Activated CD4-positive, alpha-beta memory T cell treated with anti-CD3 and anti-CD28 coated beads, Interleukin-2, amount 10 ng/mL, durations not matched to agents 7 days and 5 days (primary cell): ENCODE measurements at regions not wholly inside any gene's neighbourhood (a gene's known extent, or its start where the extent isn't known, plus 50 kb on each side); places are given as distances from the start of the nearest gene placed in this dataset.

Experiments
- CTCF ChIA-PET: fragments of 350-600 bp; sonication (Branson Sonifier 250); formaldehyde crosslinking; loops from one replicate; lab custom pipeline; 2021; ENCODE audit warnings: antibody characterized with exemption, inconsistent platforms; lab: Charles Lee
- POLR2A ChIA-PET: fragments of 350-600 bp; sonication (Branson Sonifier 250); formaldehyde crosslinking; loops from one replicate; lab custom pipeline; 2021; ENCODE audit warnings: antibody characterized with exemption; lab: Charles Lee
- DNase-seq: peaks from one replicate; pipeline ENCODE4 v3.0.0-alpha.2; 2020
- H3K27ac Mint-ChIP-seq: one replicate; pipeline ENCODE4 v1.8.0; 2021; ENCODE audit warnings: mild to moderate bottlenecking, mixed read lengths
- H3K27me3 Mint-ChIP-seq: one replicate; pipeline ENCODE4 v1.8.0; 2021; ENCODE audit warnings: mixed read lengths
- H3K36me3 Mint-ChIP-seq: one replicate; pipeline ENCODE4 v1.8.0; 2021; ENCODE audit warnings: low read depth, mixed read lengths
- H3K4me1 Mint-ChIP-seq: one replicate; pipeline ENCODE4 v1.8.0; 2021; ENCODE audit warnings: mixed read lengths
- H3K4me3 Mint-ChIP-seq: one replicate; pipeline ENCODE4 v1.8.0; 2021; ENCODE audit warnings: mild to moderate bottlenecking, mixed read lengths
- H3K9me3 Mint-ChIP-seq: one replicate; pipeline ENCODE4 v1.8.0; 2021; ENCODE audit warnings: mixed read lengths

DNA sequence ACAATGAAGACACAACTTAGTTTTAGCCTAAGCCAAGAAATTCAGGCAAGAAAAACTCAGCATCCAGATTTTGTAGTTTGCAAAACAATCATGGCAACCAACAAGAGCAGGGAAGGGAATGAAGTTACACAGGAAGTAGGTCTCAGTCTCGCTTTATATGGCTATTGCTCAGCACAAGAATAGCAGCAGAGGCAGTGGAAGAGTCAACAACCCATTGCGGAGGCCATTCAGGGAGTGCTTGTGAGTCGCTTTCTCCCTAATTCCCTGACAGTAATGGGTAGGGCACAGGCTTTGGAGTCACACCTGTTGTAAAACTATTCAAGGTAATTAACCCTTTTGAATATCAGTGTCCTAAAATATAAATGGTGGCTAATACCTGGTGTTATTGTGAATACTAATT, 238.5 kb downstream of the HDGFL1 start:
- ChIA-PET POLR2A (no interaction called here), CTCF (no interaction called here)
- Mint-ChIP-seq H3K27ac (no peak overlapping the region), H3K4me1 (no peaks in the 10 kb centered on the region), H3K4me3 (no peak overlapping the region), H3K36me3 (no peaks in the 10 kb centered on the region), H3K27me3 (no peaks in the 10 kb centered on the region), H3K9me3 (peaks cover 10% of the 10 kb centered on the region)
- no peak for DNase-seq

GRCh38 chr6:22808466-22808865, 239.1 kb downstream of the HDGFL1 start:
- Mint-ChIP-seq H3K4me3 (no peak overlapping the region), H3K27ac (no peak overlapping the region), H3K36me3 (no peaks in the 10 kb centered on the region), H3K27me3 (no peaks in the 10 kb centered on the region), H3K9me3 (peaks cover 7% of the 10 kb centered on the region), H3K4me1 (no peaks in the 10 kb centered on the region)
- DNase-seq = no peak
- ChIA-PET CTCF (no interaction called here), POLR2A (no interaction called here)

GRCh38 chr6:22809370-22809769, 240.0 kb downstream of the HDGFL1 start:
- ChIA-PET CTCF (no interaction called here), POLR2A (no interaction called here)
- H3K9me3 Mint-ChIP-seq = peaks cover 9% of the 10 kb centered on the region
- H3K27me3 Mint-ChIP-seq = no peaks in the 10 kb centered on the region
- no peaks in the 10 kb centered on the region for H3K36me3 Mint-ChIP-seq
- no peak overlapping the region for H3K27ac Mint-ChIP-seq
- no peak for DNase-seq
- no peak overlapping the region for H3K4me3 Mint-ChIP-seq
- H3K4me1 Mint-ChIP-seq = no peaks in the 10 kb centered on the region

GRCh38 chr6:22819209-22819608, 249.8 kb downstream of the HDGFL1 start:
- CTCF ChIA-PET = no interaction called here

GRCh38 chr6:22821664-22822320, 252.4 kb downstream of the HDGFL1 start:
- H3K9me3 Mint-ChIP-seq = peaks cover 9% of the 10 kb centered on the region
- CTCF ChIA-PET = no interaction called here
- no peak for DNase-seq
- H3K36me3 Mint-ChIP-seq = no peaks in the 10 kb centered on the region
- no peak overlapping the region for H3K4me3 Mint-ChIP-seq
- H3K27ac Mint-ChIP-seq = no peak overlapping the region
- H3K4me1 Mint-ChIP-seq = no peaks in the 10 kb centered on the region
- no peaks in the 10 kb centered on the region for H3K27me3 Mint-ChIP-seq
- POLR2A ChIA-PET = no interaction called here

More at GRCh38 chr6:22819209-22819608, 249.8 kb downstream of the HDGFL1 start:
- POLR2A ChIA-PET = no interaction called here
- H3K4me3 Mint-ChIP-seq = no peak overlapping the region
- H3K4me1 Mint-ChIP-seq = no peaks in the 10 kb centered on the region
- H3K9me3 Mint-ChIP-seq = peaks cover 13% of the 10 kb centered on the region
- DNase-seq = no peak
- no peaks in the 10 kb centered on the region for H3K36me3 Mint-ChIP-seq
- no peaks in the 10 kb centered on the region for H3K27me3 Mint-ChIP-seq
- no peak overlapping the region for H3K27ac Mint-ChIP-seq

GRCh38 chr6:22825210-22825609, 255.8 kb downstream of the HDGFL1 start:
- H3K36me3 Mint-ChIP-seq = no peaks in the 10 kb centered on the region
- DNase-seq = no peak
- H3K27me3 Mint-ChIP-seq = no peaks in the 10 kb centered on the region
- H3K27ac Mint-ChIP-seq = no peak overlapping the region
- CTCF ChIA-PET = no interaction called here
- H3K4me1 Mint-ChIP-seq = no peaks in the 10 kb centered on the region
- H3K9me3 Mint-ChIP-seq = peaks cover 2% of the 10 kb centered on the region
- H3K4me3 Mint-ChIP-seq = no peak overlapping the region
- POLR2A ChIA-PET = no interaction called here

- H3K27ac Mint-ChIP-seq = no peak overlapping the region
- no peaks in the 10 kb centered on the region for H3K9me3 Mint-ChIP-seq
- no peaks in the 10 kb centered on the region for H3K36me3 Mint-ChIP-seq
- ChIA-PET CTCF (no interaction called here), POLR2A (no interaction called here)
- no peak overlapping the region for H3K4me3 Mint-ChIP-seq
- H3K27me3 Mint-ChIP-seq = no peaks in the 10 kb centered on the region
- no peak for DNase-seq
- no peaks in the 10 kb centered on the region for H3K4me1 Mint-ChIP-seq
Measured at GRCh38 chr6:22826961-22827360, 257.6 kb downstream of the HDGFL1 start.

DNA sequence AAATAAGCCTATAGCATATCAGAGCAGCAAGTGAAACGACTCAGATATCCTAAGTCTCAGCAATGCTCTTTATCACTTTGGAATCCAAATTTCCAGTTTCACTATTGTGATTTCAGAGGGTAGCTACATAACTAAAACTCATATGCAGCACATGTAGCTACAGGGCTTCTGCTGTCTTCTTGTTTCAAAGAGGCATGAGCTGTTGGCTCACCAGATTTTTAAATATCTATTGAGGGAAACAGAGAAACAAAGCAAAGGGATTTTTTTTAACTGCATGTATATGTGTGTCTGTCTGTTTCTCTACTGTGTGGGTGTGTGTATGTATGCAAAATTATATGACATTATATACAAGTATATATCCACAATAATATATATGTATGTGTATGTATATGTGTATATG, 258.4 kb downstream of the HDGFL1 start:
- no peak overlapping the region for H3K27ac Mint-ChIP-seq
- DNase-seq = no peak
- no peaks in the 10 kb centered on the region for H3K27me3 Mint-ChIP-seq
- H3K4me3 Mint-ChIP-seq = no peak overlapping the region
- ChIA-PET POLR2A (no interaction called here), CTCF (no interaction called here)
- H3K4me1 Mint-ChIP-seq = no peaks in the 10 kb centered on the region
- H3K36me3 Mint-ChIP-seq = no peaks in the 10 kb centered on the region
- no peaks in the 10 kb centered on the region for H3K9me3 Mint-ChIP-seq

DNA sequence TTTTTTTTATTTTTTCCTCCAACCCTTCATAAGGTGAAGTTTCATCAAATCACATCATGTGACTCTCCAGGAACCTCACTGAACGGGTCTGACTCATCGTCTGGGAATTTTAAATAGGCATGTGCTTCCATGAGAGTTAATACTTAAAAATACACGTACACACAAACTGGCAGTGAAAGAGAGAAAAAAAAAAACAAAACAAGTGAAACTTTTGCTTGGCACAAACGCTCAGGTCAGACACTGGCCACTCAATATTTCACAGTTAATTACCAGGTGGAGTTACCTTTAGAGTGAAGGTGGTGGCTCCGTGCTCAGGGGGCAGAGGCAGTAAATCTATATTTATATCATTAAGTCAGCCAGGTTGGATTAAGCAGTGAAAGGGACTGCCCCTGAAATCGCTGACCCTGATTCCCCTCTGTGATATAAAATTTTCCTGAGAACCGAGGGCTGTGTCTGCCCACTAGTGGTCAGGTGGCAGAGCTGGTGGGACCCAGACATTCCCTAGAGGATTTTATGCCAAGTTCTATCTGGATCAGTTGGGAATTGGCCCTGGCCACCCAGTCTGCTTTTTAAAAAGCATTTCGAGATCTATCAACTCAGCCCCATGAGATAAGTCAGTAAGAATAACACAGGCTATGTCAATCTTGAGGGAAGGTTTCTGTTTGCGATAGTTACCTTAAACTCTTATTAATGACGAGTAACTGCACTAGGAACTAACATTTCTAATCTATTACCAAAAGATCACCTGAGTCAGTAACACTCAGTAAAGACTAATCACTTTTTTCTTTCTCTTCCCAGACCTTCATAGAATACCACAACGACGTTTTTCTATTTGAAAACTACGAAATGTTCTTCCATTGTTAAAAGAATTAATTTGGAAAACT, 259.1 kb downstream of the HDGFL1 start:
- Mint-ChIP-seq H3K36me3 (no peaks in the 10 kb centered on the region), H3K27ac (no peak overlapping the region), H3K4me3 (no peak overlapping the region), H3K9me3 (no peaks in the 10 kb centered on the region), H3K27me3 (no peaks in the 10 kb centered on the region), H3K4me1 (no peaks in the 10 kb centered on the region)
- ChIA-PET POLR2A (no interaction called here), CTCF (no interaction called here)
- no peak for DNase-seq

DNA sequence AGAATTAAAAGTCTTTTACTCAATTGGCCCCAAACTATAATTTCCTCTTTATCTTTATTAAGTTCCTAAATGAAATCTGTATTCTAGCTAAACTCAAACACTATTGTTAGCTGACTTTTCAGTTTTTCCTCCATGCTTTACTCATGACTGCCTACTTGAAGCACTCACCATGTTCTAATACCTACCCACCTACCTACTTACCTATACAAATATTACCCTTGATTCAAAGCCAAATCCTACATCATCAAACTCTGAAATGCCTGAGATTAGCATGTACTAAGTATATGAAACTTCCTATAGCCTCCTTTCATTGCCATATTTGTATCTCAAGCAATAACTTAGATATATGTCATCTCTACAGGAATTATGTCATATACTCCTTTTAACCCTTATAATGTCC, 259.7 kb downstream of the HDGFL1 start:
- H3K27me3 Mint-ChIP-seq = no peaks in the 10 kb centered on the region
- DNase-seq = no peak
- H3K4me1 Mint-ChIP-seq = no peaks in the 10 kb centered on the region
- no peak overlapping the region for H3K27ac Mint-ChIP-seq
- H3K36me3 Mint-ChIP-seq = no peaks in the 10 kb centered on the region
- H3K9me3 Mint-ChIP-seq = no peaks in the 10 kb centered on the region
- no peak overlapping the region for H3K4me3 Mint-ChIP-seq
- CTCF ChIA-PET = no interaction called here
- POLR2A ChIA-PET = no interaction called here

DNA sequence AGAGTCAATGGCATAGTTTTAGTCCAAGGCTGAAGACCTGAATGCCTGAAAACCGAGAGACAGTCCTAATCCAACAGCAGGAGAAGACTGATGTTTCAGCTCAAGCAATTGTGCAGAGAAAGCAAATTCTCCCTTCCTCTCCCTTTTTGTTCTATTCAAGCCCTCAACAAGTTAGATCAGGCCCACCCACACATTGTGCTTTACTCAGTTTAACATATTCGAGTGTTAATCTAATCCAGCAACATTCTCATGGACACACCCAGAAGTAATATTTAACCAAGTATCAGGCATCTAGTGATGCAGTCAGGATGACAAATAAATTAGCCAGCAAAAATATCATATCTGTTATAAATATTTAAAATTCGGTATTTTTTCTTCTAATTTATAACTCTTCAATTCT, 261.1 kb downstream of the HDGFL1 start:
- CTCF ChIA-PET = no interaction called here
- POLR2A ChIA-PET = no interaction called here
- no peaks in the 10 kb centered on the region for H3K27me3 Mint-ChIP-seq
- no peaks in the 10 kb centered on the region for H3K36me3 Mint-ChIP-seq
- H3K4me1 Mint-ChIP-seq = no peaks in the 10 kb centered on the region
- DNase-seq = no peak
- no peaks in the 10 kb centered on the region for H3K9me3 Mint-ChIP-seq
- H3K4me3 Mint-ChIP-seq = no peak overlapping the region
- no peak overlapping the region for H3K27ac Mint-ChIP-seq

DNA sequence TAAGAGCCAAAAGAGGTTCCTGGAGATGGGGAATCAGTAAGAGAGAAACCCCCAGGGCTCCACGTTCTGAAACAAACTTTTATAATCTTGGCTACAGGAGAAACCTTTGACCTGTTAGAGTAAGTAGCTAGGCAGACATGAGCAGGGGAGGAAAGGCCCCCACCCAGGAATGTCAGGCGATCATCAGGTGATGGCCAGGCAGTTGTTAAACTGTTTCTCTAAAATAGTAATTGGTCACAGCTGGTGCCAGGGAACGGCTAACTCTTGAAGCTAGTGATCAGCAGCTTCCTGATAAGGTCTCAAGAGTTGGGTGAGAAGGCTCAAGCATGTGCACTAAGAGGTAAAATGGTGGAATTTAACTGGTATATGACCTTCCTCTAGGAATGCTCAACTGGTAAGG, 263.8 kb downstream of the HDGFL1 start:
- H3K27ac Mint-ChIP-seq = no peak overlapping the region
- ChIA-PET POLR2A (no interaction called here), CTCF (no interaction called here)
- no peaks in the 10 kb centered on the region for H3K4me1 Mint-ChIP-seq
- no peaks in the 10 kb centered on the region for H3K9me3 Mint-ChIP-seq
- H3K4me3 Mint-ChIP-seq = no peak overlapping the region
- DNase-seq = no peak
- no peaks in the 10 kb centered on the region for H3K36me3 Mint-ChIP-seq
- H3K27me3 Mint-ChIP-seq = no peaks in the 10 kb centered on the region

- Mint-ChIP-seq H3K9me3 (peaks cover 2% of the 10 kb centered on the region), H3K27ac (no peak overlapping the region), H3K27me3 (no peaks in the 10 kb centered on the region), H3K4me1 (no peaks in the 10 kb centered on the region), H3K4me3 (no peak overlapping the region), H3K36me3 (no peaks in the 10 kb centered on the region)
- CTCF ChIA-PET = no interaction called here
- no peak for DNase-seq
- POLR2A ChIA-PET = no interaction called here
Measured at GRCh38 chr6:22838345-22838744, 269.0 kb downstream of the HDGFL1 start.

DNA sequence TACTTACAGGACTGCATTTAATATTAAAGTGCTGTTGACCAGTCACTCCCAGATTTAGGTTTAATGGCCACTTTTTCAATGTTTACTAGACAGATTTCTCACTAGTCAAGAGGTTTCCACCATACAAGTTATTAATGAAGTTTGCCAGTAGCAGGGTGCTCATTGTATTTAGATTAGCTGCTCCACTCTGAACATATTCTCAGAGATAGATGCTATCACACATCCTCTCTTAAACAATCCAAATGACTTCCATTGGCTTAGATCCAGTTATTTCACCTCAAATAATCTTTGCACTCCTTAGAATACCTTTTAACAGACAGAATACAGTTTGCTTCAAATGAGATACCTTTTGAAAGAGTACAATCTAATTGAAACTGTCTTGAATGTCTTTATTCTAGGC, 276.1 kb downstream of the HDGFL1 start:
- H3K4me1 Mint-ChIP-seq = no peaks in the 10 kb centered on the region
- H3K36me3 Mint-ChIP-seq = no peaks in the 10 kb centered on the region
- H3K4me3 Mint-ChIP-seq = no peak overlapping the region
- CTCF ChIA-PET = no interaction called here
- H3K9me3 Mint-ChIP-seq = no peaks in the 10 kb centered on the region
- no peaks in the 10 kb centered on the region for H3K27me3 Mint-ChIP-seq
- POLR2A ChIA-PET = no interaction called here
- no peak overlapping the region for H3K27ac Mint-ChIP-seq
- no peak for DNase-seq
